ENCODE measurements at regions not wholly inside any gene's neighbourhood (a gene's known extent, or its start where the extent isn't known, plus 50 kb on each side); places are given as distances from the start of the nearest gene placed in this dataset.

GRCh38 chr20:60667641-60668040, 584.4 kb upstream of the CDH4 start:
- TF ChIP-seq CTCF (IDR thresholded peaks at IDR 0.05), result no peak
- H3K9me3 ChIP-seq, result peaks cover 9% of the 10 kb centered on the region
- no peaks in the 10 kb centered on the region for H3K4me1 ChIP-seq (ENCODE audit: low read depth)
- ATAC-seq (no peak), DNase-seq (no peak)
- H3K36me3 ChIP-seq (ENCODE audit: low read depth), result no peaks in the 10 kb centered on the region
- no peak overlapping the region for H3K4me3 ChIP-seq
- intact Hi-C loops (cut with DNase I, micrococcal nuclease), result no loop called here

GRCh38 chr20:60669211-60669610, 582.9 kb upstream of the CDH4 start:
- H3K36me3 ChIP-seq (ENCODE audit: low read depth), result no peaks in the 10 kb centered on the region
- no peak overlapping the region for H3K4me3 ChIP-seq
- H3K9me3 ChIP-seq, result peaks cover 7% of the 10 kb centered on the region
- H3K4me1 ChIP-seq (ENCODE audit: low read depth), result no peaks in the 10 kb centered on the region
- intact Hi-C loops (cut with DNase I, micrococcal nuclease), result no loop called here
- DNase-seq (no peak), ATAC-seq (no peak)
- no peak for TF ChIP-seq CTCF (IDR thresholded peaks at IDR 0.05)

- TF ChIP-seq CTCF (IDR thresholded peaks at IDR 0.05), result no peak
- no peaks in the 10 kb centered on the region for H3K36me3 ChIP-seq (ENCODE audit: low read depth)
Measured at GRCh38 chr20:60676011-60676410, 576.0 kb upstream of the CDH4 start.

GRCh38 chr20:60677819-60678218, 574.2 kb upstream of the CDH4 start:
- no peaks in the 10 kb centered on the region for H3K9me3 ChIP-seq
- no peak for ATAC-seq
- intact Hi-C loops (cut with DNase I, micrococcal nuclease), result no loop called here

More at GRCh38 chr20:60676011-60676410, 576.0 kb upstream of the CDH4 start:
- intact Hi-C loops (cut with DNase I, micrococcal nuclease), result no loop called here
- ATAC-seq (no peak), DNase-seq (no peak)
- no peak overlapping the region for H3K4me3 ChIP-seq
- no peaks in the 10 kb centered on the region for H3K9me3 ChIP-seq
- no peaks in the 10 kb centered on the region for H3K4me1 ChIP-seq (ENCODE audit: low read depth)

GRCh38 chr20:60680554-60680953, 571.5 kb upstream of the CDH4 start:
- Histone ChIP-seq H3K4me1 (ENCODE audit: low read depth) (no peaks in the 10 kb centered on the region), H3K36me3 (ENCODE audit: low read depth) (no peaks in the 10 kb centered on the region), H3K9me3 (peaks cover 7% of the 10 kb centered on the region), H3K4me3 (no peak overlapping the region)
- ATAC-seq (no peak), DNase-seq (no peak)
- intact Hi-C loops (cut with DNase I, micrococcal nuclease), result no loop called here
- no peak for TF ChIP-seq CTCF (IDR thresholded peaks at IDR 0.05)

More at GRCh38 chr20:60677819-60678218, 574.2 kb upstream of the CDH4 start:
- no peak for DNase-seq
- Histone ChIP-seq H3K36me3 (ENCODE audit: low read depth) (no peaks in the 10 kb centered on the region), H3K4me1 (ENCODE audit: low read depth) (no peaks in the 10 kb centered on the region), H3K4me3 (no peak overlapping the region)
- TF ChIP-seq CTCF (IDR thresholded peaks at IDR 0.05), result no peak

GRCh38 chr20:60687213-60687612, 564.8 kb upstream of the CDH4 start:
- no peak overlapping the region for H3K4me3 ChIP-seq
- intact Hi-C loops (cut with DNase I, micrococcal nuclease), result no loop called here
- H3K9me3 ChIP-seq, result peaks cover 7% of the 10 kb centered on the region
- DNase-seq (no peak), ATAC-seq (no peak)
- no peaks in the 10 kb centered on the region for H3K4me1 ChIP-seq (ENCODE audit: low read depth)
- H3K36me3 ChIP-seq (ENCODE audit: low read depth), result no peaks in the 10 kb centered on the region
- no peak for TF ChIP-seq CTCF (IDR thresholded peaks at IDR 0.05)
